T-helper 1 cell treated with Interleukin-12 subunit alpha and Interleukin-12 subunit beta and Interleukin-4 antibody, amounts not matched to agents 30 μg/mL and 1 μg/mL, for 36 hours (primary cell): ENCODE measurements at regions not wholly inside any gene's neighbourhood (a gene's known extent, or its start where the extent isn't known, plus 50 kb on each side); places are given as distances from the start of the nearest gene placed in this dataset.
"Not testable (repeated sequence)": the region's sequence is repeated elsewhere in the genome, so short reads cannot be mapped to it uniquely, and the experiment has no call there.

Experiments
- H3K27ac Mint-ChIP-seq: one replicate; pipeline ENCODE4 v1.8.0; 2021; ENCODE audit warnings: mild to moderate bottlenecking, mixed read lengths
- H3K27me3 Mint-ChIP-seq: one replicate; pipeline ENCODE4 v1.8.0; 2021; ENCODE audit warnings: low read depth, mixed read lengths
- H3K36me3 Mint-ChIP-seq: one replicate; pipeline ENCODE4 v1.8.0; 2021; ENCODE audit warnings: low read depth, mixed read lengths
- H3K4me1 Mint-ChIP-seq: one replicate; pipeline ENCODE4 v1.8.0; 2021; ENCODE audit warnings: low read depth, mixed read lengths
- H3K4me3 Mint-ChIP-seq: one replicate; pipeline ENCODE4 v1.8.0; 2021; ENCODE audit warnings: mild to moderate bottlenecking, moderate library complexity, mixed read lengths
- H3K9me3 Mint-ChIP-seq: one replicate; pipeline ENCODE4 v1.8.0; 2021; ENCODE audit warnings: mixed read lengths

GRCh38 chr5:44914221-44914620, 105.5 kb downstream of the MRPS30 start:
- no peaks in the 10 kb centered on the region for H3K9me3 Mint-ChIP-seq
- H3K27ac Mint-ChIP-seq = no peak overlapping the region
- H3K4me1 Mint-ChIP-seq = no peaks in the 10 kb centered on the region
- no peak overlapping the region for H3K4me3 Mint-ChIP-seq
- no peaks in the 10 kb centered on the region for H3K36me3 Mint-ChIP-seq
- no peaks in the 10 kb centered on the region for H3K27me3 Mint-ChIP-seq

- H3K36me3 Mint-ChIP-seq = no peaks in the 10 kb centered on the region
- no peaks in the 10 kb centered on the region for H3K27me3 Mint-ChIP-seq
- no peaks in the 10 kb centered on the region for H3K4me1 Mint-ChIP-seq
- H3K27ac Mint-ChIP-seq = no peak overlapping the region
- no peaks in the 10 kb centered on the region for H3K9me3 Mint-ChIP-seq
- H3K4me3 Mint-ChIP-seq = no peak overlapping the region
These were observed 110.8 kb downstream of the MRPS30 start for GRCh38 chr5:44919560-44919959.

GRCh38 chr5:44927115-44927733, 118.5 kb downstream of the MRPS30 start:
- Mint-ChIP-seq H3K9me3 (no peaks in the 10 kb centered on the region), H3K27ac (no peak overlapping the region), H3K36me3 (no peaks in the 10 kb centered on the region), H3K4me1 (no peaks in the 10 kb centered on the region), H3K4me3 (no peak overlapping the region), H3K27me3 (no peaks in the 10 kb centered on the region)

- no peak overlapping the region for H3K27ac Mint-ChIP-seq
- H3K9me3 Mint-ChIP-seq = no peaks in the 10 kb centered on the region
- H3K4me3 Mint-ChIP-seq = no peak overlapping the region
- peaks cover 2% of the 10 kb centered on the region for H3K4me1 Mint-ChIP-seq
- H3K27me3 Mint-ChIP-seq = no peaks in the 10 kb centered on the region
- H3K36me3 Mint-ChIP-seq = no peaks in the 10 kb centered on the region
These were observed 124.3 kb downstream of the MRPS30 start for GRCh38 chr5:44932922-44933585.

GRCh38 chr5:44933686-44934085, 124.9 kb downstream of the MRPS30 start:
- no peaks in the 10 kb centered on the region for H3K9me3 Mint-ChIP-seq
- H3K4me3 Mint-ChIP-seq = no peak overlapping the region
- peaks cover 2% of the 10 kb centered on the region for H3K4me1 Mint-ChIP-seq
- no peaks in the 10 kb centered on the region for H3K36me3 Mint-ChIP-seq
- no peak overlapping the region for H3K27ac Mint-ChIP-seq
- H3K27me3 Mint-ChIP-seq = no peaks in the 10 kb centered on the region

GRCh38 chr5:44935262-44935661, 126.5 kb downstream of the MRPS30 start:
- H3K36me3 Mint-ChIP-seq = no peaks in the 10 kb centered on the region

GRCh38 chr5:44935871-44936270, 127.1 kb downstream of the MRPS30 start:
- Mint-ChIP-seq H3K9me3 (peaks cover 8% of the 10 kb centered on the region), H3K27ac (no peak overlapping the region), H3K4me1 (peaks cover 2% of the 10 kb centered on the region), H3K27me3 (no peaks in the 10 kb centered on the region), H3K4me3 (no peak overlapping the region), H3K36me3 (no peaks in the 10 kb centered on the region)

More at GRCh38 chr5:44935262-44935661, 126.5 kb downstream of the MRPS30 start:
- Mint-ChIP-seq H3K27me3 (no peaks in the 10 kb centered on the region), H3K9me3 (peaks cover 8% of the 10 kb centered on the region), H3K4me3 (no peak overlapping the region), H3K27ac (no peak overlapping the region), H3K4me1 (peaks cover 2% of the 10 kb centered on the region)

- no peaks in the 10 kb centered on the region for H3K36me3 Mint-ChIP-seq
- no peak overlapping the region for H3K4me3 Mint-ChIP-seq
- H3K27ac Mint-ChIP-seq = no peak overlapping the region
- H3K27me3 Mint-ChIP-seq = no peaks in the 10 kb centered on the region
- H3K9me3 Mint-ChIP-seq = peaks cover 8% of the 10 kb centered on the region
- peaks cover 1% of the 10 kb centered on the region for H3K4me1 Mint-ChIP-seq
These were observed 133.8 kb downstream of the MRPS30 start for GRCh38 chr5:44942524-44943001.

GRCh38 chr5:44943647-44944046, 134.9 kb downstream of the MRPS30 start:
- H3K27me3 Mint-ChIP-seq = no peaks in the 10 kb centered on the region

GRCh38 chr5:44945743-44946142, 137.0 kb downstream of the MRPS30 start:
- Mint-ChIP-seq H3K27me3 (no peaks in the 10 kb centered on the region), H3K27ac (no peak overlapping the region), H3K4me3 (no peak overlapping the region), H3K9me3 (no peaks in the 10 kb centered on the region), H3K36me3 (no peaks in the 10 kb centered on the region), H3K4me1 (peaks cover 1% of the 10 kb centered on the region)

More at GRCh38 chr5:44943647-44944046, 134.9 kb downstream of the MRPS30 start:
- Mint-ChIP-seq H3K9me3 (peaks cover 8% of the 10 kb centered on the region), H3K4me3 (no peak overlapping the region), H3K27ac (no peak overlapping the region), H3K4me1 (peaks cover 1% of the 10 kb centered on the region), H3K36me3 (no peaks in the 10 kb centered on the region)

- no peaks in the 10 kb centered on the region for H3K27me3 Mint-ChIP-seq
- H3K27ac Mint-ChIP-seq = no peak overlapping the region
- no peak overlapping the region for H3K4me3 Mint-ChIP-seq
- no peaks in the 10 kb centered on the region for H3K36me3 Mint-ChIP-seq
- H3K4me1 Mint-ChIP-seq = peaks cover 2% of the 10 kb centered on the region
- no peaks in the 10 kb centered on the region for H3K9me3 Mint-ChIP-seq
These were observed 140.9 kb downstream of the MRPS30 start for GRCh38 chr5:44949687-44950086.

- no peak overlapping the region for H3K4me3 Mint-ChIP-seq
- no peaks in the 10 kb centered on the region for H3K27me3 Mint-ChIP-seq
- H3K9me3 Mint-ChIP-seq = no peaks in the 10 kb centered on the region
- H3K36me3 Mint-ChIP-seq = no peaks in the 10 kb centered on the region
- H3K27ac Mint-ChIP-seq = no peak overlapping the region
- H3K4me1 Mint-ChIP-seq = peaks cover 2% of the 10 kb centered on the region
These were observed 142.6 kb downstream of the MRPS30 start for GRCh38 chr5:44951371-44951770.

- no peak overlapping the region for H3K4me3 Mint-ChIP-seq
- no peak overlapping the region for H3K27ac Mint-ChIP-seq
- H3K27me3 Mint-ChIP-seq = no peaks in the 10 kb centered on the region
- peaks cover 2% of the 10 kb centered on the region for H3K4me1 Mint-ChIP-seq
- H3K36me3 Mint-ChIP-seq = no peaks in the 10 kb centered on the region
- H3K9me3 Mint-ChIP-seq = no peaks in the 10 kb centered on the region
These were observed 143.6 kb downstream of the MRPS30 start for GRCh38 chr5:44952376-44952775.

- H3K4me1 Mint-ChIP-seq = peaks cover 2% of the 10 kb centered on the region
- no peak overlapping the region for H3K27ac Mint-ChIP-seq
- no peaks in the 10 kb centered on the region for H3K27me3 Mint-ChIP-seq
- no peaks in the 10 kb centered on the region for H3K9me3 Mint-ChIP-seq
- H3K36me3 Mint-ChIP-seq = no peaks in the 10 kb centered on the region
- no peak overlapping the region for H3K4me3 Mint-ChIP-seq
These were observed 144.3 kb downstream of the MRPS30 start for GRCh38 chr5:44953078-44953477.

- H3K9me3 Mint-ChIP-seq = peaks cover 10% of the 10 kb centered on the region
- not testable (repeated sequence) for H3K27me3 Mint-ChIP-seq, H3K4me3 Mint-ChIP-seq, H3K27ac Mint-ChIP-seq, H3K4me1 Mint-ChIP-seq, H3K36me3 Mint-ChIP-seq
These were observed 150.3 kb downstream of the MRPS30 start for GRCh38 chr5:44958943-44959454.
